Esophagus muscularis mucosa (tissue), 4 donors: ENCODE measurements at regions not wholly inside any gene's neighbourhood (a gene's known extent, or its start where the extent isn't known, plus 50 kb on each side); places are given as distances from the start of the nearest gene placed in this dataset.

Experiments used
- DNase-seq: peaks from one replicate; pipeline ENCODE4 v3.0.0-alpha.2; 2017; ENCODE audit errors: extremely low spot score
- H3K27ac ChIP-seq, 4 donors: fragments of 200-600 bp; sonication (generic); replicated peaks in 1 of 4; 1 replicate in 3 of 4; 2 replicates in 1 of 4; pipeline ENCODE4 v1.5.1; 2016 to 2019; ENCODE audit warnings: mild to moderate bottlenecking in 1 of 4
- H3K27me3 ChIP-seq, 4 donors: fragments of 200-600 bp; sonication (generic); one replicate each; pipeline versions ENCODE4 v1.5.1 to v1.6.0; 2016 to 2019
- H3K36me3 ChIP-seq, 4 donors: fragments of 200-600 bp; sonication (generic); one replicate each; pipeline ENCODE4 v1.5.1; 2016 to 2019
- H3K4me1 ChIP-seq, 4 donors: fragments of 200-600 bp; sonication (generic); one replicate each; pipeline ENCODE4 v1.5.1; 2016 to 2019
- H3K4me3 ChIP-seq, 4 donors: fragments of 200-600 bp; sonication (generic); 1 replicate in 2 of 4; 2 replicates in 2 of 4; pipeline ENCODE4 v1.5.1; 2016 to 2019; ENCODE audit warnings: mild to moderate bottlenecking in 4 of 4, moderate library complexity in 1 of 4
- H3K9me3 ChIP-seq, 4 donors: fragments of 200-600 bp; sonication (generic); 1 replicate in 3 of 4; 2 replicates in 1 of 4; pipeline ENCODE4 v1.5.1; 2016 to 2019
- EP300 ChIP-seq: sonication (generic); formaldehyde crosslinking; IDR thresholded peaks from one replicate; pipeline ENCODE4 v1.6.1; 2017; ENCODE audit warnings: antibody characterized with exemption
- POLR2A ChIP-seq: fragments of 450-650 bp; IDR thresholded peaks from one replicate; pipeline ENCODE4 v1.6.1; 2017; ENCODE audit warnings: antibody characterized with exemption, moderate library complexity, mild to moderate bottlenecking, low read depth
- POLR2AphosphoS5 ChIP-seq, 2 donors: sonication (generic); formaldehyde crosslinking; IDR thresholded peaks; one replicate each; pipeline ENCODE4 v1.6.1; 2017; ENCODE audit warnings: antibody characterized with exemption in 2 of 2
- WGBS: methylation state at CpG from one replicate; pipeline ENCODE4 v1.1.5; 2018; 5-methylcytosine and 5-hydroxymethylcytosine counted together
- intact Hi-C: fragments of 100-400 bp; cut with DNase I; formaldehyde crosslinking; loops from one replicate; pipeline ENCODE4 v1.15.1; 2023
- TF ChIP-seq, protein P1 (sequence below), 3 experiments: fragments of 200-600 bp in 2 of 3; fragments of 450-650 bp in 1 of 3; sonication (generic) in 2 of 3; IDR thresholded peaks; one replicate each; pipeline ENCODE4 v1.5.1; 2017 to 2019; ENCODE audit warnings: antibody characterized with exemption in 3 of 3, mild to moderate bottlenecking in 2 of 3, moderate library complexity in 1 of 3

GRCh38 chr3:117282566-117282965, 573.0 kb downstream of the TUSC7 start:
- TF ChIP-seq, protein P1, sequence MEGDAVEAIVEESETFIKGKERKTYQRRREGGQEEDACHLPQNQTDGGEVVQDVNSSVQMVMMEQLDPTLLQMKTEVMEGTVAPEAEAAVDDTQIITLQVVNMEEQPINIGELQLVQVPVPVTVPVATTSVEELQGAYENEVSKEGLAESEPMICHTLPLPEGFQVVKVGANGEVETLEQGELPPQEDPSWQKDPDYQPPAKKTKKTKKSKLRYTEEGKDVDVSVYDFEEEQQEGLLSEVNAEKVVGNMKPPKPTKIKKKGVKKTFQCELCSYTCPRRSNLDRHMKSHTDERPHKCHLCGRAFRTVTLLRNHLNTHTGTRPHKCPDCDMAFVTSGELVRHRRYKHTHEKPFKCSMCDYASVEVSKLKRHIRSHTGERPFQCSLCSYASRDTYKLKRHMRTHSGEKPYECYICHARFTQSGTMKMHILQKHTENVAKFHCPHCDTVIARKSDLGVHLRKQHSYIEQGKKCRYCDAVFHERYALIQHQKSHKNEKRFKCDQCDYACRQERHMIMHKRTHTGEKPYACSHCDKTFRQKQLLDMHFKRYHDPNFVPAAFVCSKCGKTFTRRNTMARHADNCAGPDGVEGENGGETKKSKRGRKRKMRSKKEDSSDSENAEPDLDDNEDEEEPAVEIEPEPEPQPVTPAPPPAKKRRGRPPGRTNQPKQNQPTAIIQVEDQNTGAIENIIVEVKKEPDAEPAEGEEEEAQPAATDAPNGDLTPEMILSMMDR (IDR thresholded peaks at IDR 0.05) = no peak
- TF ChIP-seq POLR2AphosphoS5 (IDR thresholded peaks at IDR 0.05) (no peak), EP300 (no peak), POLR2A (no peak)
- H3K27ac ChIP-seq = no peak overlapping the region
- WGBS = 87% methylated on average over 4 of the region's 4 CpGs
- intact Hi-C loops = no loop called here
- no peak for DNase-seq
- no peaks in the 10 kb centered on the region for H3K27me3 ChIP-seq
- peaks cover 0 to 4% (median 0%) of the 10 kb centered on the region in 4 donors for H3K4me1 ChIP-seq
- no peaks in the 10 kb centered on the region for H3K36me3 ChIP-seq
- no peaks in the 10 kb centered on the region for H3K9me3 ChIP-seq
- H3K4me3 ChIP-seq = no peak overlapping the region

DNA sequence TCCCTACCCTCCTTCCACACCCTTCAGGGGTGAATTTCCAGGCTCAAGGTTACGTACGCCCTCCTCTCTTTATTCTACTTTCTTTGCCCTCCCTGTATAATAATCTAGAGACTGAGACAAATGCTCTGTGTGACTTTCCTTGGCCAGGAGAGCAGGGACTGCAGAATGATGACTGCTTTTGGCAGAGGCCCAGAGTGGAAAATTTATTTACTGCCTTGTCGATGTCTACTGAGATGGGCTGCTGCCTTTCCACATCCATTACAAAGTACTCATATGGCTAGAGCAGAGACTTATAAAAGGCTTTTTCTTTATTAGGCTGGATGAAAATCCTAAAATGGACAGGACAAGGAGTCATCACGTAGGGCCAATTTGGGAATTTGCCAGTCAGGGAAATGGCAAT, 576.2 kb downstream of the TUSC7 start:
- Histone ChIP-seq H3K27ac (no peak overlapping the region), H3K9me3 (no peaks in the 10 kb centered on the region), H3K27me3 (no peaks in the 10 kb centered on the region), H3K4me3 (no peak overlapping the region), H3K36me3 (no peaks in the 10 kb centered on the region), H3K4me1 (peaks cover 0 to 4% (median 0%) of the 10 kb centered on the region in 4 donors)
- intact Hi-C loops = no loop called here
- whole genome bisulfite sequencing = 34% methylated on average over 4 of the region's 4 CpGs
- DNase-seq = no peak
- TF ChIP-seq EP300 = no peak
- TF ChIP-seq, protein P1 (IDR thresholded peaks at IDR 0.05) = no peak
- no peak for TF ChIP-seq POLR2A
- TF ChIP-seq POLR2AphosphoS5 (IDR thresholded peaks at IDR 0.05) = no peak

DNA sequence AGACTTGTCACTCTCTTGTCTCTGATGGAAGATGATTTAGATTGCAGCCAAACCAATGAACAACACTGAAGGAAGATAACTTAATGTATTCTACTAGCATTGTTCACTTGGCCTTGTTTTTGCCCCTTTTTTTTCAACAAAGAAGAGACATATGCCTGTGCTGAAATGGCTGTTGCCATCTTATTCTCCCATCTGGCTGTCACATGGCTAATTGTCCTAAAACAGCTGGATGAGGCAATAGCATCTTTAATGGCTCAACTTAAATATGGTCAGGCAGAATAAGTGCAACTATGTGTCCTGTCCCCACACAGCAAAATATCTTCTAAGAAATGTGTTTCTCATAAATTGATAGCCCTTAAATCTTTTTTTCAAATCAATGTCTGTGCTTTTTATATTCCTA, 576.9 kb downstream of the TUSC7 start:
- no peaks in the 10 kb centered on the region for H3K36me3 ChIP-seq
- intact Hi-C loops = no loop called here
- no peaks in the 10 kb centered on the region for H3K27me3 ChIP-seq
- no peak for DNase-seq
- no peak overlapping the region for H3K27ac ChIP-seq
- no peak overlapping the region for H3K4me3 ChIP-seq
- H3K4me1 ChIP-seq = peaks cover 0 to under 1% (median 0%) of the 10 kb centered on the region in 4 donors
- TF ChIP-seq EP300 (no peak), POLR2A (no peak), POLR2AphosphoS5 (IDR thresholded peaks at IDR 0.05) (no peak)
- TF ChIP-seq, protein P1 (IDR thresholded peaks at IDR 0.05) = no peak
- no peaks in the 10 kb centered on the region for H3K9me3 ChIP-seq

DNA sequence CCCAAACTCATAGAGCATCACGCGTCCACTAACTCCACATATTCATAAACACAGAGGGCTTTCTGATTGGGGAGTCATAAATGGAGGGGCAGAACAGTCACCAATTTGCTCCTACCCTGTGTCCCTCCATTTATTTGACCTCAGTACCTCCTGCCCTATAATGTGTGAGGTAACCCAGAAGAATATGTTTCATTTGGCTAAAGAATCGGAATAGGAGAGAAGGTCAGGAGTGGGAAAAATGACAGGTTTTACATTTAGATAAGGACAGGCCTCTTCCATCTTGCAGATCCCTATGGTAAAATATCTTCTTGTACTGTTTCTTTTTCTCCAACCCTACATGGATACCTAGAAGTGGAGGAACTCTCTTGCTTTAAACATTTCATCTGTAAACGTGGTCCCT, 578.0 kb downstream of the TUSC7 start:
- no peak for DNase-seq
- Histone ChIP-seq H3K27ac (no peak overlapping the region), H3K4me3 (no peak overlapping the region), H3K27me3 (no peaks in the 10 kb centered on the region), H3K4me1 (no peaks in the 10 kb centered on the region), H3K9me3 (no peaks in the 10 kb centered on the region), H3K36me3 (no peaks in the 10 kb centered on the region)
- TF ChIP-seq POLR2A = no peak
- no peak for TF ChIP-seq POLR2AphosphoS5 (IDR thresholded peaks at IDR 0.05)
- TF ChIP-seq EP300 = no peak
- TF ChIP-seq, protein P1 (IDR thresholded peaks at IDR 0.05) = no peak
- intact Hi-C loops = no loop called here
- 67% methylated on average over 4 of the region's 4 CpGs for WGBS

DNA sequence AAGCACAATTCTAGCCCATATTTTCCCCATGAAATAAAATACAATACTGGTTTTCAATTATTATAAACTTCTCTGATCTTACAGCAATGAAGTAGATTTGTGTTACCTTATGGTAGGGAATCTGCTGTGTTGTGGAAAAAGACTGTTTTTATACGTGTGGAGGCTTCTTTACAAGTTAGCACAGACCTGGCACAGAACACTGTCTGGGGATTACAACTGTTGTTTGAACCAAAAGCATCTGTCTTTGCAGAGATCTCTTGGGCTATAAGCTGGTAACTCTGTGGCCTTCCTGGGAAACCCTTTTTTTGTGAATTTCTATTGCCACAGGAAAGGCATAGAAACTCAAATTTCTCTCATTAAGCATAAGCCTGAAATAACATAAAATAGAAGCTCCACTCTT, 581.9 kb downstream of the TUSC7 start:
- H3K27me3 ChIP-seq = no peaks in the 10 kb centered on the region
- H3K4me1 ChIP-seq = no peaks in the 10 kb centered on the region
- no peaks in the 10 kb centered on the region for H3K36me3 ChIP-seq
- no peak overlapping the region for H3K27ac ChIP-seq
- TF ChIP-seq POLR2A (no peak), EP300 (no peak)
- TF ChIP-seq, protein P1 (IDR thresholded peaks at IDR 0.05) = no peak
- H3K4me3 ChIP-seq = no peak overlapping the region
- DNase-seq = no peak
- no peaks in the 10 kb centered on the region for H3K9me3 ChIP-seq
- intact Hi-C loops = no loop called here
- 38% methylated on average over 1 of the region's 1 CpG for WGBS
